K562 (cell line): ENCODE measurements at regions not wholly inside any gene's neighbourhood (a gene's known extent, or its start where the extent isn't known, plus 50 kb on each side); places are given as distances from the start of the nearest gene placed in this dataset.

Experiments used
- ATAC-seq: fragments of 200-7000 bp; cut with Tn5 transposase; 3 replicates; pipeline ENCODE4 v1.9.1; 2020; ENCODE audit warnings: moderate library complexity
- BruUV-seq: library from RNA; stranded (reverse); fragments of 400-500 nt; replicated peaks from 2 replicates; lab custom pipeline; 2021; lab: Mats Ljungman, UMichigan
- CTCF ChIA-PET: fragments of 300-600 bp; formaldehyde crosslinking; extraction: SDS; loops from one replicate; lab custom pipeline; 2021; ENCODE audit warnings: low intra/inter-chr PET ratio; lab: Yijun Ruan, JAX
- POLR2A ChIA-PET: fragments of 300-600, 350-650 bp; sonication (Branson Sonifier 250); formaldehyde crosslinking; extraction: SDS; loops from one replicate; lab custom pipeline; 2021; ENCODE audit warnings: antibody characterized with exemption, inconsistent platforms; lab: Yijun Ruan, JAX
- DNase-seq, 4 experiments: peaks; one replicate each; pipeline versions ENCODE4 v3.0.0 to v3.0.0-alpha.2; 2011 to 2018; ENCODE audit warnings: low spot score in 3 of 4, mixed read lengths in 3 of 4; ENCODE audit errors: extremely low read depth in 1 of 4
- FAIRE-seq: peaks from 2 replicates; lab custom pipeline; 2011; peaks lifted over from hg19 to GRCh38; lab: Jason Lieb, UNC
- H2AFZ ChIP-seq: 2 replicates; pipeline ENCODE4 v1.6.0; 2011; ENCODE audit warnings: low read depth, low read length, control low read depth, inconsistent platforms
- H3K27ac ChIP-seq: fragments of 200-600 bp; 3 replicates; pipeline ENCODE4 v1.8.0; 2011; ENCODE audit warnings: low read depth, mild to moderate bottlenecking, control low read depth, inconsistent platforms, low read length, moderate library complexity, mixed read lengths; ENCODE audit errors: extremely low read depth
- H3K27me3 ChIP-seq, 2 experiments: fragments of 300-600 bp in 1 of 2; 2 replicates in 1 of 2; 3 replicates in 1 of 2; pipeline versions ENCODE4 v1.6.0 to v1.8.0; 2011; ENCODE audit warnings: inconsistent platforms in 2 of 2, low read length in 2 of 2, mild to moderate bottlenecking in 1 of 2, mixed read lengths in 1 of 2, moderate library complexity in 1 of 2; ENCODE audit not compliant: control insufficient read depth in 2 of 2, insufficient read depth in 2 of 2
- H3K36me3 ChIP-seq: fragments of 300-600 bp; 3 replicates; pipeline ENCODE4 v1.8.0; 2011; ENCODE audit warnings: mild to moderate bottlenecking, low read length, inconsistent platforms; ENCODE audit not compliant: control insufficient read depth, insufficient read depth
- H3K4me1 ChIP-seq, 2 experiments: fragments of 200-600 bp in 1 of 2; replicated peaks in 1 of 2; 2 replicates in 1 of 2; 3 replicates in 1 of 2; pipeline versions ENCODE4 v1.5.1 to v1.8.0; 2011; ENCODE audit warnings: inconsistent platforms in 2 of 2, low read length in 2 of 2, mild to moderate bottlenecking in 1 of 2, mixed read lengths in 1 of 2, moderate library complexity in 1 of 2; ENCODE audit not compliant: control insufficient read depth in 2 of 2, insufficient read depth in 2 of 2
- H3K4me2 ChIP-seq: 2 replicates; pipeline ENCODE4 v1.6.1; 2011; ENCODE audit warnings: low read length, control low read depth, inconsistent platforms, mixed read lengths; ENCODE audit not compliant: insufficient read depth
- H3K4me3 ChIP-seq: fragments of 200-600 bp; sonication (generic), shearing (Covaris generic); 2 replicates; pipeline ENCODE4 v1.5.1; 2016; ENCODE audit warnings: control low read depth, inconsistent platforms
- H3K79me2 ChIP-seq: fragments of 200-600 bp; 3 replicates; pipeline ENCODE4 v1.8.0; 2011; ENCODE audit warnings: low read length, inconsistent platforms; ENCODE audit not compliant: control insufficient read depth, insufficient read depth
- H3K9ac ChIP-seq, 2 experiments: 2 replicates each; pipeline versions ENCODE4 v1.6.0 to v1.6.1; 2011; ENCODE audit warnings: low read depth in 2 of 2, low read length in 2 of 2, control low read depth in 1 of 2, inconsistent platforms in 1 of 2, mild to moderate bottlenecking in 1 of 2, mixed read lengths in 1 of 2; ENCODE audit not compliant: insufficient read depth in 1 of 2
- H3K9me1 ChIP-seq: one replicate; pipeline ENCODE4 v1.6.0; 2011; ENCODE audit warnings: inconsistent platforms, mild to moderate bottlenecking, low read length, moderate library complexity; ENCODE audit not compliant: control insufficient read depth, insufficient read depth
- H3K9me3 ChIP-seq: replicated peaks from 2 replicates; pipeline ENCODE4 v1.5.1; 2011; ENCODE audit warnings: low read depth, low read length, inconsistent platforms; ENCODE audit not compliant: control insufficient read depth, insufficient read depth
- H4K20me1 ChIP-seq: replicated peaks from 2 replicates; pipeline ENCODE4 v1.6.1; 2011; ENCODE audit warnings: low read length, inconsistent platforms, mixed read lengths; ENCODE audit not compliant: control insufficient read depth, insufficient read depth
- FUS ChIP-seq: fragments of 200-400 bp; formaldehyde crosslinking; optimal IDR thresholded peaks from 2 replicates; pipeline ENCODE3; 2017; ENCODE audit warnings: low read depth, low read length
- HDAC2 ChIP-seq: fragments of 450-650 bp; IDR thresholded peaks from 2 replicates; pipeline ENCODE4 v1.6.1; 2016; ENCODE audit warnings: mild to moderate bottlenecking
- IFI16 ChIP-seq: fragments of 250-450 bp; sonication (Bioruptor Pico); IDR thresholded peaks from 2 replicates; pipeline ENCODE4 v2.1.2; 2022; ENCODE audit warnings: mild to moderate bottlenecking, inconsistent platforms
- KDM4B ChIP-seq, 2 experiments: fragments of 450-650 bp in 1 of 2; sonication (generic) in 1 of 2; IDR thresholded peaks; 2 replicates each; pipeline ENCODE4 v1.6.1; 2016 to 2017; ENCODE audit warnings: borderline replicate concordance in 2 of 2, antibody characterized with exemption in 1 of 2, low read depth in 1 of 2, mild to moderate bottlenecking in 1 of 2
- KHSRP ChIP-seq: fragments of 450-650 bp; IDR thresholded peaks from 2 replicates; pipeline ENCODE4 v1.6.1; 2017
- SAFB ChIP-seq: fragments of 200-400 bp; formaldehyde crosslinking; IDR thresholded peaks from 2 replicates; pipeline ENCODE4 v1.6.1; 2017; ENCODE audit warnings: low read depth, low read length, borderline replicate concordance
- ZNF324 ChIP-seq: fragments of 250-450 bp; sonication (Bioruptor Pico); IDR thresholded peaks from 2 replicates; pipeline ENCODE4 v1.4.0; 2020; ENCODE audit warnings: mild to moderate bottlenecking
- WGBS: fragments of 100-300 bp; shearing (Covaris generic); methylation state at CpG from one replicate; pipeline ENCODE4 v1.1.6; 2016; ENCODE audit warnings: low coverage, mixed read lengths; ENCODE audit not compliant: insufficient coverage; ENCODE audit errors: missing lambda C conversion rate; 5-methylcytosine and 5-hydroxymethylcytosine counted together
- in situ Hi-C: fragments of 300-500 bp; cut with MboI; formaldehyde crosslinking; loops from 4 replicates; pipeline ENCODE4 v1.15.0; 2018; ENCODE audit warnings: inconsistent platforms, mixed read lengths
- intact Hi-C: fragments of 100-400 bp; cut with micrococcal nuclease; formaldehyde crosslinking; loops from 2 replicates; pipeline ENCODE4 v1.14.2; 2022
- TF ChIP-seq, protein P1 (sequence below): fragments of 450-650 bp; formaldehyde crosslinking; IDR thresholded peaks from 2 replicates; pipeline ENCODE4 v1.4.0; 2020; ENCODE audit warnings: mild to moderate bottlenecking, moderate library complexity
- TF ChIP-seq, protein P2 (sequence below): sonication (generic); formaldehyde crosslinking; IDR thresholded peaks from 2 replicates; pipeline ENCODE4 v1.8.0; 2022; ENCODE audit warnings: missing genetic modification reagents, mild to moderate bottlenecking, borderline replicate concordance

DNA sequence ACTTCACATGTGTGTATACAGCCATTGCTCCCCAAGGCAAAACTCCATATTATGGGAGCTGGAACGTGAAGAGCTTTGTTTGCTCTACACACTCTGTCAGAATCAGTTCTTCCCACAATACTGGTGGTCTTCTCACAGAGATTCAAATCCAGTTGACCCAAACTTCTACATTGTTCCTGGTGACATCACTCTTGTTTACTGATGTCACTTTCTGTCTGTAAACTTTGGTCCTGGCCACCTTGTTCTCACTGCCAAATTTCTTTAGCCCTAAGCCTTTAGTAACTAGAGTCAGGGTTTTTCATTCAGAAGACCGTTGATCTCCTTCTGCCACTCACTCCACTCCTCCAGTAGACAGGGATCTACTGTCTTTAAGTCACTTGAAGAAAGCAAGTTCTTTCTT, 386.0 kb upstream of the ZEB2 start:
- ChIA-PET POLR2A (interaction anchor here (0.6 kb wide), 1 partner anchor 14 kb away, joined by 3 read pairs; no protein-coding TSS in a partner anchor), CTCF (no interaction called here)
- Histone ChIP-seq H3K27me3 (no peaks in the 10 kb centered on the region), H3K27ac (no peak overlapping the region), H3K9me3 (no peaks in the 10 kb centered on the region), H3K36me3 (no peaks in the 10 kb centered on the region), H3K4me1 (no peaks in the 10 kb centered on the region), H4K20me1 (no peaks in the 10 kb centered on the region), H2AFZ (peak overlapping the region; percentile 49), H3K4me2 (no peak overlapping the region), H3K4me3 (no peak overlapping the region), H3K9ac (no peak overlapping the region), H3K9me1 (no peaks in the 10 kb centered on the region), H3K79me2 (no peaks in the 10 kb centered on the region)
- no peak for TF ChIP-seq IFI16 (CRISPR knock-in tag)
- TF ChIP-seq ZNF324 = no peak
- TF ChIP-seq, protein P1, sequence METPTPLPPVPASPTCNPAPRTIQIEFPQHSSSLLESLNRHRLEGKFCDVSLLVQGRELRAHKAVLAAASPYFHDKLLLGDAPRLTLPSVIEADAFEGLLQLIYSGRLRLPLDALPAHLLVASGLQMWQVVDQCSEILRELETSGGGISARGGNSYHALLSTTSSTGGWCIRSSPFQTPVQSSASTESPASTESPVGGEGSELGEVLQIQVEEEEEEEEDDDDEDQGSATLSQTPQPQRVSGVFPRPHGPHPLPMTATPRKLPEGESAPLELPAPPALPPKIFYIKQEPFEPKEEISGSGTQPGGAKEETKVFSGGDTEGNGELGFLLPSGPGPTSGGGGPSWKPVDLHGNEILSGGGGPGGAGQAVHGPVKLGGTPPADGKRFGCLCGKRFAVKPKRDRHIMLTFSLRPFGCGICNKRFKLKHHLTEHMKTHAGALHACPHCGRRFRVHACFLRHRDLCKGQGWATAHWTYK = no peak
- no peak for TF ChIP-seq KHSRP
- no peak for TF ChIP-seq KDM4B (IDR thresholded peaks at IDR 0.05; ENCODE audit: borderline replicate concordance in 2 of 2, low read depth in 1 of 2)
- no peak for TF ChIP-seq HDAC2
- no peak for TF ChIP-seq SAFB
- TF ChIP-seq, protein P2, sequence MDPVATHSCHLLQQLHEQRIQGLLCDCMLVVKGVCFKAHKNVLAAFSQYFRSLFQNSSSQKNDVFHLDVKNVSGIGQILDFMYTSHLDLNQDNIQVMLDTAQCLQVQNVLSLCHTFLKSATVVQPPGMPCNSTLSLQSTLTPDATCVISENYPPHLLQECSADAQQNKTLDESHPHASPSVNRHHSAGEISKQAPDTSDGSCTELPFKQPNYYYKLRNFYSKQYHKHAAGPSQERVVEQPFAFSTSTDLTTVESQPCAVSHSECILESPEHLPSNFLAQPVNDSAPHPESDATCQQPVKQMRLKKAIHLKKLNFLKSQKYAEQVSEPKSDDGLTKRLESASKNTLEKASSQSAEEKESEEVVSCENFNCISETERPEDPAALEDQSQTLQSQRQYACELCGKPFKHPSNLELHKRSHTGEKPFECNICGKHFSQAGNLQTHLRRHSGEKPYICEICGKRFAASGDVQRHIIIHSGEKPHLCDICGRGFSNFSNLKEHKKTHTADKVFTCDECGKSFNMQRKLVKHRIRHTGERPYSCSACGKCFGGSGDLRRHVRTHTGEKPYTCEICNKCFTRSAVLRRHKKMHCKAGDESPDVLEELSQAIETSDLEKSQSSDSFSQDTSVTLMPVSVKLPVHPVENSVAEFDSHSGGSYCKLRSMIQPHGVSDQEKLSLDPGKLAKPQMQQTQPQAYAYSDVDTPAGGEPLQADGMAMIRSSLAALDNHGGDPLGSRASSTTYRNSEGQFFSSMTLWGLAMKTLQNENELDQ (CRISPR knock-in tag) = no peak
- no peak for TF ChIP-seq FUS
- no peak for FAIRE-seq
- 38% methylated on average over 2 of the region's 2 CpGs for WGBS
- ATAC-seq = no peak
- intact Hi-C loops = no loop called here
- no peak for DNase-seq
- in situ Hi-C loops = no loop called here
- no TSS peak for BruUV-seq
